HG03139 (cell line): ENCODE measurements at regions not wholly inside any gene's neighbourhood (a gene's known extent, or its start where the extent isn't known, plus 50 kb on each side); places are given as distances from the start of the nearest gene placed in this dataset.
"Not testable (repeated sequence)": the region's sequence is repeated elsewhere in the genome, so short reads cannot be mapped to it uniquely, and the experiment has no call there.

Experiments used
- ATAC-seq: cut with Tn5 transposase; IDR thresholded peaks from one replicate; pipeline ENCODE4 v1.9.1; 2021; ENCODE audit not compliant: unreplicated experiment

DNA sequence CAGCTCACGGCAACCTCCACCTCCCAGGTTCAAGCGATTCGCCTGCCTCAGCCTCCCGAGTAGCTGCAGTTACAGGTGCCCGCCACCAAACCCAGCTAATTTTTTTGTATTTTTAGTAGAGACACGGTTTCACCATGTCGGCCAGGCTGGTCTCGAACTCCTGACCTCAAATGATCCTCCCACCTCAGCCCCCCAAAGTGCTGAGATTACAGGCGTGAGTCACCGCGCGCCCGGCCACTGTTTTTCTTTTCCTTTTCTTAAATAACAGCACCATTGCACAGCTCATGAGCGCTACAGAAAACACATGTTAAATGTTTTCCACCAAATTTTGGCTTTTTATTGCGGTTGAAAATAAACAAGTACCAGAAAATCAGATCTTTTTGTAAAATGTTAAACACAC lies 195.5 kb downstream of the CRLF2 start:
- not testable (repeated sequence) for ATAC-seq

DNA sequence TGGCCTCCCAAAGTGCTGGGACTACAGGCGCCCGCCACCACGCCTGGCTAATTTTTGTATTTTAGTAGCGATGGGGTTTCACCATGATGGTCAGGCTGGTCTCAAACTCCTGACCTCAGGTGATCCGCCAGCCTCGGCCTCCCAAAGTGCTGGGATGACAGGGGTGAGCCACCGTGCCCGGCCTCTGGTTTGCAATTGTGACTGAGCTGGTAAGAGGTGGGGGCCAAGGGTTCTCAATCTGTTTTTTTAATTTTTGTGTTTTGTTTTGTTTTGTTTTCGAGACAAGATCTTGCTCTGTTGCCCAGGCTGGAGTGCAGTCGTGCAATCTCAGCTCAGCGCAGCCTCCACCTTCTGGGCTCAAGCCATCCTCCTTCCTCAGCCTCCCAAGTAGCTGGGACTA lies 196.2 kb downstream of the CRLF2 start:
- ATAC-seq, result not testable (repeated sequence)

DNA sequence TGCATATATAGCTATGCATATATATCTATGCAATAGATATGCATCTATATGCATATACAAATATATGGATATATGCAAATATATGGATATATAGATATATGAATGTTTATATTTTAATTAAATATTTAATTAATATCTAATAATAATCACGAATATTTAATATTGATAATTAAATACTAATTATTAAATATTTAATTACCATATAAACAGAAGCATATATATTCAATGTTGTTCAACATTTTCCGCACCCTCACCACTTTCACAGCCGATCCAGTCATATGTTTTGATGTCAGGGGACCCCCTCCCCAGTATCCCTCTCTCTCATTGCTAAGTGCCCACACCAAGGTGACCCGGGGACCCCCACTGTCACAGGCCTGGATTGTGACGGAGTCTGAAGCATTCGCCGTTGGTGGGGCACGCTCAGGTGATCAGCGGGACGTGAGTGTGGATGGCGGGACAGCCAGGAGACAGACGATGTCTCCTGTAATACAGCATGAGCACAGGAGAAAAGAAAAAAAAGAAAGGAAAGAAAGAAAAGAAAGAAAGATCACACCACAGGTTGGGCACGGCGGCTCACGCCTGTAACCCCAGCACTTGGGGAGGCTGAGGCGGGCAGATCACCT lies 199.7 kb downstream of the CRLF2 start:
- no peak for ATAC-seq

DNA sequence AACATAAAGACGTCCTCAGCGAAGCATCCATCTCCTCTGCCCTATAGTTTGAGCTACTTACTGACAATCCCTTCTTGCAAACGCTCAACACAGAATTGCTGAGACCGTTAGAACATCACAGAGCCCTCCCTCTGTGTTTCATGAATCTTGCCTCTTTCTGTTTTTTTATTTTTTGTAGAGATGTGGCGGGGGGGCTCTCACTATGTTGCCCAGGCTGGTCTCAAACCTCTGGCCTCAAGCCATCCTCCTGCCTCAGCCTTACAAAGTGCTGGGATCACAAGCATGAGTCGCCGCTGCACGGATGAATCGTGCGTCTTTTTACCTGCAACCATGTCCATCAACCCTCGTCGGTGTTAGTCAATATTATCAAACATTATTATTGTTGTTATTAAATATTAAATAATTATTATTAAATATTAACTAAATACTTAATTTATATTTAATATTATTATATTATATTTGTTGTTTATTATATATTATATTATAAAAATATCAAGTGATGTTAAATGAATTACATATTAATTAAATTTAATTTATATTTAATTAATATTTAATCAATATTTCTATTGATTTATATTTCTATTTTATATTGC lies 200.7 kb downstream of the CRLF2 start:
- ATAC-seq, result no peak

DNA sequence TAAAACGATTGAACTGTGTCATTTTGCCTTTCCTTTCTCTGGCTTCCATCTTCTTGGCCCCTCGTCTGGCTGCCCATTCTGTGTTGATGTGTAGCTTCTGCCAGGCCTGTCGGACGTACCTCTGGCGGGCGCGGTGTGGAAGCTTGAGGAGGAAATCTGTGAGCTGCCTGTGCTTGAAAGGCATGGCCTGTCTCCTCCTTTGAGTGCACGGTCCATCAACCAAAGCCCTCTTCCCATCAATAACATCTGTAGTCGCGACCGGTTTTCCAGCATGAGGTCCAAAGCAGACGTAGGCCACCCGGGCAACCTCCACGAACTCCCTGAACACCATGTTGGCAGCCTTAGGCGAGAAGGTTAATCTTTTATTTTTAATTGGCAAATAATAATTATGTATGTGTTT lies 202.7 kb downstream of the CRLF2 start:
- ATAC-seq, result no peak

DNA sequence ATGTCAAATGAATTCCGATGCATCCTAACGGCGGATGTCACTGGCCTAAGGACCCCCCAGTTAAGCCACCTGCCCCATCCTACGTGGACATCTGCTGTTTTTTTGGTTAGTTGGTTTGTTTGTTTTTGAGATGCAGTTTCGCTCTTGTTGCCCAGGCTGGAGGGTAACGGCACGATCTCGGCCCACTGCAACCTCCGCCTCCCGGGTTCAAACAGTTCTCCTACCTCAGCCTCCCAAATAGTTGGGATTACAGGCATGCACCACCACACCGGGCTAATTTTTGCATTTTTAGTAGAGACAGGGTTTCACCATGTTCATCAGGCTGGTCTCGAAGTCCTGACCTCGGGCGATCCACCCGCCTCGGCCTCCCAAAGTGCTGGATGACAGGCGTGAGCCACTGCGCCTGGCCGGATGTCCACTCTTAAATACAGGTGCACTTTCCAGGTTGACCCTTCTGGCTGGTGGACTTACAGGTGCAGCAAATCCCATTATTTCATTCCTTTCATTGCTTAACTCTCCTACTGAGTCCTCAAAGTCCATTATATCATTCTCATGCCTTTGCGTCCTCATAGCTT lies 206.2 kb downstream of the CRLF2 start:
- no peak for ATAC-seq

DNA sequence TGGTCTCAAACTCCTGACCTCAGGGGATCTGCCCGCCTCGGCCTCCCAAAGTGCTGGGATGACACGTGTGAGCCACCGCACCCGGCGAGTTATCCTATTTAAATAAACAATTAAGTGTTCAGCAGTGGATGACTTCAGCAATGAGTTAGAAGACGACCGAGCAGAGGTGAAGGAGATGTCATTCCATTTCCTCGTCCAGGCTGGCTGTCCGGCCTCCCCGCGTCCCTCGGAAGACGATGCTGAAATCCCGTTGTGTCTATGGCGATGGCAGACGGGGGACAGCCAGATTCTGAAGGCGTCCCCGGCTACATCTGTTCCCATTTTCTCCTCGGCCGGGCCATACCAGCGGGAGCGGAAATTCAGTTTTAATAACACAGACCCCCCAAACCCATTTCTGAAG lies 209.8 kb downstream of the CRLF2 start:
- no peak for ATAC-seq

DNA sequence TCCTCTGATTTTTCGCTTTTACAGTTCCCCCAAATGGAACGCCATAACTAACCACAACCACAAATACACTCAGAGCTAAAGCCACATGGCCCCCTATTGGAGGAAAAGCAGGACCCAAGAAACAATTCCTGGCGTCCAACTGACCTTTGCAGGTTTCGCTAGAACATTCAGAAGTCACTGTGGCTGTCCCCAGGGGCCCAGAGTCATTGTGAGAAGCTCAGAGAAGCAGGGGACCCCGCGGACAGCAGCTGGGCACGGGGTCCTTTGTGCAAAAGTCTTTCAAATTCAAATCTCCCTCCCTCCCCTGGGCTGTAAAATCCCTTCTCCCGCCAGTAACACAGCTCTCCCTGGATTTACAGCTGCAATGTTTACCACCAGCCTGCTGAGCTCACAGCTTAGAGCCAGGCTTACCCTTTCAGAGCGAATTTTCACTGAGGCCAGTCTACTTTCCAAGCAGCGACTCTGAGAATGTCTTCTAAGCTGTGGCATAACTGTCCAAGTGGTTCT lies 214.8 kb downstream of the CRLF2 start:
- no peak for ATAC-seq

DNA sequence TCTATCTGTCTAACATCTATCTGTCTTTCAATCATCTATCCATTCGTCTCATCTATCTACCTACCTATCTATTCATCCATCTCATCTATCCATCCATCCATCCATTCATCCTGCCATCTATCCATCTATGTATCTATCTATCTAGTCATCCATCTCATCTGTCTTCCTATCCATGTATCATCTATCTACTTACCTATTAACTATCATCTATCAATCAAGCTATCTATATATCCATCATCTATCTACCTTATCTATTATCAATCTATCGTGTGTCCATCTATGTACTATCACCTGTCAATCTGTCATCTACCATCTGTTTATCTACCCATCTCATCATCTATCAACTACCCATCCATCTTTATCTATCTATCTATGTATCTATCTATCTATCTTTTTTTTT lies 217.7 kb downstream of the CRLF2 start:
- ATAC-seq, result no peak

DNA sequence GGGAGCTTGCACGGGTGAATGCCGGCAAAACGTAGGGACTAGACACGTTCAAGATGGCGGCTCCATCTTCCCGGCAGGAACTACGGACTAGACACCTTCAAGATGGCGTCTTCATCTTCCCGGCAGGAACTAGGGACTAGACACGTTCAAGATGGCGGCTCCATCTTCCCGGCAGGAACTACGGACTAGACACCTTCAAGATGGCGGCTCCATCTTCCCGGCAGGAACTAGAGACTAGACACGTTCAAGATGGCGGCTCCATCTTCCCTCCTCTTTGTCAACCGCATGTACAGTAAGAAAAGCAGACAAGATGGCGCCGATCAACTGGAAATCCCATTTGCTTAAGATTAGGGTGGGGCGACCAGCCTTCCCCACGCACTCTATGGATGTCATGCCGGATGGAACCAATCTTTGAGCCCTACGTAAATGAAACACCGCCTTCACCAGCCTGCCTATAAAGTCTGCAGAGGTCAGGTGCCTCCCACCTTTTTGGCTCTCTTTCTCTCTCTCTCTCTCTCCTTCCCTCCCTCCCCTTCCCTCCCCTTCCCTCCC lies 222.4 kb downstream of the CRLF2 start:
- ATAC-seq, result peak; percentile 79

DNA sequence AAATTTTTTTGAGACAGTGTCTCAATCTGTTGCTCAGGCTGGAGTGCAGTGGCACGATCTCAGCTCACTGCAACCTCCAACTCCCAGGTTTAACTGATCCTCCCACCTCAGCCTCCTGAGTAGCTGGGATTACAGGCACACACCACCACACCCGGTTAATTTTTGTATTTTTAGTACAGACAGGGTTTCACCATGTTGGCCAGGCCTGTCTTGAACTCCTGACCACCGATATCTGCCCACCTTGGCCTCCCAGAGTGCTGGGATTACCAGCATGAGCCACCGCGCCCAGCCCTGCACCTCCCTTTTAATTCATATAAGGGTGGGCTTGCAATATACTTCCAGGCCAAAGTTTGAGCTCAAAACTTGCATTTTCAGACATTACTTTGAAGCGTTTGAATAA lies 223.9 kb downstream of the CRLF2 start:
- not testable (repeated sequence) for ATAC-seq

DNA sequence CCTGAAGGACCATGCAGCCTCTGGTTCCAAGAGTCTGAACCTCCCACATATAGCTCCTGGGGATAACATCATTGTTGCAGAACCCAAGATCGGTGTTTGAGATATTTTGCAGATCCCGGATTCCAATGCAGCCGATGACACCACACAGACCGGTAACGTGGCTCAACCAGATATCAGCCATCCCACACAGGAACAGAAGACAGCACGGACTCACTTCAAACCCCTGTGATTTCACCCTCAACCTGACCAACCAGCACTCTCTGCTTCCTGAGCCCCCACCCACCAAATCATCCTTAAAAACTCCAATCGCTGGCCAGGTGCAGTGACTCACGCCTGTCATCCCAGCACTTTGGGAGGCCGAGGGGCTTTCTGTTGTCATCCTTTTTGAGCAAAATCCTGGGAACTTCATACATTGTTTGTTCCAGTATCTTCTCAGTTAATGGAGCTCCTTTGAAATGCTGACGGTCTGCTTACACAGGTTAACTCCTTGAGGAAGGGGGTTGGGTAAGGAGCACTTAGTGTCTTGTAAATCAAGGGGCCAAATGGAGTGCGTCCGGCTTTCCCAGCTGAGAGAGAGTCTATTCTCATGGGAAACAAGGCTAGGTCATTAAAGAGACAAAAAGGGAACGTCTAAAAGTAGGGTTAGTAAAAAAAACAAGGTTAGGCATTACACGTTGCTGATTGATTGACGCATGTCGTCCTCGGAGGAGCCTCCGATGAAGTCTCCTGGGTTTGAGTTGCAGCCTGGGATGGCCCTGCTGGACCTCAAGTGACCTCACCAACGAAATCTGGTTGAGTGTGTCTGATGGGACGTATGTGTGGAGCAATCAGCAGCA lies 230.4 kb downstream of the CRLF2 start:
- ATAC-seq, result no peak

DNA sequence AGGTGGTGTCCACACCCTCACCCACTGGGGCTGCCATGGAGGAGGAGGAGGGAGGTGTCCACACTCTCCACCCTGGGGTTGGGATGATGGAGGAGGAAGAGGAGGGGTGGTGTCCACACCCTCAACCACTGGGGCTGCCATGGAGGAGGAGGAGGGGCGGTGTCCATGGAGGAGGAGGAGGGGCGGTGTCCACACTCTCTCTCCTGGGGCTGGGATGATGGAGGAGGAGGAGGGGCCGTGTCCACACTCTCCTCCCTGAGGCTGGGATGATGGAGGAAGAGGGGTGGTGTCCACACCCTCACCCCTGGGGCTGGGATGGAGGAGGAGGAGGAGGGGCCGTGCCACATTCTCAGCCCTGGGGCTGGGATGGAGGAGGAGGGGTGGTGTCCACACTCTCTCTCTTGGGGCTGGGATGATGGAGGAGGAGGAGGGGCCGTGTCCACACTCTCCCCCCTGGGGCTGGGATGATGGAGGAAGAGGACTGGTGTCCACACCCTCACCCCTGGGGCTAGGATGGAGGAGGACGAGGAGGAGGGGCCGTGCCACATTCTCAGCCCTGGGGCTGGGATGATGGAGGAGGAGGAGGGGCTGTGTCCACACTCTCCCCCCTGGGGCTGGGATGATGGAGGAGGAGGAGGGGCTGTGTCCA lies 231.7 kb downstream of the CRLF2 start:
- no peak for ATAC-seq

DNA sequence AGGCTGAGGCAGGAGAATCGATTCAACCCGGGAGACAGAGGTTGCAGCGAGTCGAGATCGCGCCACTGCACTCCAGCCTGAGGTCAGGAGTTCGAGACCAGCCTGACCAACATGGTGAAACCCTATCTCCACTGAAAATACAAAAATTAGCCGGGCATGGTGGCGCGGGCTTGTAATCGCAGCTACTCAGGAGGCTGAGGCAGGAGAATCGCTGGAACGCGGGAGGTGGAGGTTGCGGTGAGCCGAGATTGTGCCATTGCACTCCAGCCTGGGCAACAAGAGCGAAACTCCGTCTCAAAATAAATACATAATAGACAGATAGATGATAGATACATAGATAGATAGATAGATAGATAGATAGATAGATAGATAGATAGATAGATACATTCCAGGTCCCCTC lies 233.3 kb downstream of the CRLF2 start:
- ATAC-seq, result not testable (repeated sequence)

DNA sequence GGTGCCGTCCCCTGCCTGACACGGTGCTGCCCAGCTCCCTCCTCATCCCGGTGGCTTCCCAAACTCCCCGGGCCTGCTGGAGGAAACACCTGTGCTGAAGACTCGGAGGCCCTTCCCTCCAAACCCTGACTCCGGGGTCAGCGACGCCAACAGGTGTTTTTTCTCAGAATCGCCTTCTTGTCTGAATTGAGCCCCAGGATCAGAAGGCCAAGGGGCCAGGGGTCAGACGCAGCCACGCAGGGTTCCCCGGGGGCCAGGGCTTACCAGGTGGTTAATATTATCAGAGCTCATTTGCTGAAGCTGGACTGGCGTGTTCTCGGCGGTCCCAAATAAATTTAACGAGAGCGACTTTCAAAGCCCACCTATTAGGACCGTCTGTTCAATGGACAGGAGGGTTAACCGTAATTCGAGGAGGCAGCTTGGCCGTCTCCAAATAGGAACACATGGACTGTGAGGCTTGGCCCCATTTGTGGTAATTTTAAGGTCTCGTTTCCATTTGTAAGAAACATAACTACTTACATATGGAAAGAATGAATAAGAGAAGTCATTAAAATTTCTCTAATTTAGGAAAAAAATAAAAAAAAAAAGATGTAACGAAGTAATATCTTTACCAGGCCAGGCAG lies 239.3 kb downstream of the CRLF2 start:
- no peak for ATAC-seq

DNA sequence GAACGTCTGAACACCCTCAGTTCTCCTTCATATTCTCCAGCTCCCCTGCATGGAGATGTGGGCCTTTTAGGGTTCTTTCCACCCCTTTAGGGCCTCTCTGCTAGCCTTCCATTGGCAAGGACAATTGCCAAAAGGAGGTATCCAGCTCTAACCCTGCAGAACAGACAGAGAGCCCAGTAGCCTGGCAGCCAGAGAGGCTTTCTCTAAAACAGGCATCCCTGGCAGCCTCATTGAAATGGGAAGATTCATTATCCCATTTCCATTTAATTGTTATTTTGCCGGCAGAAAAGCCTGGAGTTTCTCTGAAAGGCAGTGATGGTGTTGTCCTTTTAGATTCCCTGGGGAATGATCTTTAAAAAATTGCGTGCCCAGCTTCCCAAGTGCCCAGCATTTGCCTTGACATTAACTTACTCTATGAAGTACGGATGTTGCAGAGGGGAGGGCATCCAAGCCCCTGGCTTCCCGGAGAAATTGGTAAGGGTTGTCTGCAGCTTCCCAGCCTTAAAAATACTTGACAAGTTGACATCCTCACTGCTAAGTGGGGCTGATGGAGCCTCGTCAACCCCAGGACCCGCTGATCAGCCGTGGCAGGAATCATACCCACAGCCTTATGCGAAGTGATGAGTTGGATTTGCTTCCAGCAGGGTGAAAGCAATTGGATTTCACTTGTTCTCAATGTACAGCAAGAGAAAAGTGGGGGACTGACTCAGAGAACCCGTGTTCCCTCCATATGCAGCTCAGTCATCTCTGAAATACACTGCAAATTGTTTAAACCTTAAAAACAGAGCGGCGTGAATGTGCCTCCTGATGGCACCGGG lies 244.1 kb downstream of the CRLF2 start:
- ATAC-seq, result no peak

DNA sequence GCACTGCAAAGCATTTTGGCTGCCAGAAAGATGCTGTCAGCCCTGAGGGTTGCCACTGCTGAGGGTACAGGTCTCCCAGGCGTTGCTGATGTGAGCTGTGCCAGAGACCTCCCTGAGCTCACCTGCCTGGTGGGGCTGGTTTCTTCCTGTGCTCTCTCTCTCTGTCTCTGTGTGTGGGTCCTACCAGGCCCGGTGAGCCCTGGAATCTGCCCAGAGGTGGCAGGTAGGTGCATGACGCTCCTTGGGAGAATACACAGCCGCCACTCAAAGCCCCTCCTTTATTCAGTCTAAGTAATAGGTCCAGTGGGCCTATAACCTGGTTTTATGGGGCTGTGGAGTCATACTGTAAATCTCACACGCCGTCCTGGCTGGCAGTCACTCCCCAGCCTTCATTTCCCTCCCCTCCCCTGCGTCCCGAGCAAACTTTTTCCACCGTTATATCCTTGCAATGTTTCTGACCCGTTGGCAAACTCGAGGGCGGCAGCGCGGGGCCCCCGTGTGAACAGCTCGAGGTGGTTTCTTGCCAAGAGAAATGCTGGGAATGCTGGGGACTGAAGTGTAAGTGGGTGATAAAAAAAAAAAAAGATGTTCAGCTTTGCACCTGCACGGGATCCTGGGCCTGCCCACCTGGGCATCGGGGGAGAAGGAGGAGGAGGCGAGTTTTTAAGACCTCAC lies 245.9 kb downstream of the CRLF2 start:
- no peak for ATAC-seq

DNA sequence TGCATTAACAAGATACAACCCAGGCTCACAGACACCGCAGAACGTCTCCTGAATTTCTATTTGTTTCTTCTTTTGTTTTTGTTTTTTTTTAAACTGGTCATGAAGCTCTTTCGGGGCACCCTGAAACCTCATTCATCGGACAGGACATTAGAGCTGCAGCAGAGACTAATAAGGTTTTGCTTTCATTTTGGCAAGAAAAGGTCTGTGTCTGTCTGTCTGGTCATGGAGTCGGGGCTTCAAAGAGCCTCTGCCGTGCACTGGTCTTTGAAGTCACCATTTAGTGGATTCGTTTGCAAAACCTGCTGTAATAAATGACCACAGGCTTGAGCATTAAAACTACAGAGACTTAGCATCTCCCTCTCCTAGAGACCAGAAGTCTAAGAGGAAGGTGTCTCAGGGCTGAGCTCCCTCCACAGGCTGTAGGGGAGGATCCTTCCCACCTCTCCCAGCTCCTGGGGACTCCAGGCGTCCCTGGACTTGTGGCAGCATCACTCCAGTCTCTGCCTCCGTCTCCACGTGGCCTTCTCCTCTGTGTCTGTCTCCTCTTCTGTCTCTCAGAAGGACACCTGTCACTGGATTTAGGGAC lies 247.5 kb downstream of the CRLF2 start:
- ATAC-seq, result no peak

DNA sequence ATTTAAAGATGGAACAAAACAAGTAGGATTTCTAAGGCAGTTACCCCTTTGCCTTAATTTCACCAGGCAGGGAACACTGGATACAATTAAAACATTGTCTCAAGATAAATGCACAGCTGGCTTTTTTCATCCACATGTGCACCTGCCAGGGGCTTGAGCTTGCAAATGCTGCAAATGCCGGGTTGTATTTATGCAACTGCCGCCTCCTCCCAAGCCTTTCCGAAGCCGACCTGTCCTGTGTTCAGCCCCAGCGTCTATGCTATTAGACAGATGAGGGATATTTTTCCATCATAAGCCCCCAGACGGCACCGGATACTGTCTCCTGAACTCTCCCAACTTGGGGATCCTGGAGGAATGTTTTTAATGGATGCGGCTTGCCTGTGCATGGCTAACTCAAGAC lies 251.6 kb downstream of the CRLF2 start:
- ATAC-seq, result no peak
